Sigmoid colon (tissue), 6 donors: ENCODE measurements at regions not wholly inside any gene's neighbourhood (a gene's known extent, or its start where the extent isn't known, plus 50 kb on each side); places are given as distances from the start of the nearest gene placed in this dataset.

Experiments
- DNase-seq: peaks from one replicate; pipeline ENCODE4 v3.0.0-alpha.2; 2019
- H3K27ac ChIP-seq, 4 donors: fragments of 200-600 bp; sonication (generic); one replicate each; pipeline ENCODE4 v1.5.1; 2016 to 2019; ENCODE audit warnings: mild to moderate bottlenecking in 1 of 4
- H3K27me3 ChIP-seq, 3 donors: fragments of 200-600 bp; sonication (generic); one replicate each; pipeline ENCODE4 v1.5.1; 2019; ENCODE audit warnings: mild to moderate bottlenecking in 1 of 3
- H3K36me3 ChIP-seq, 4 donors: fragments of 200-600 bp; sonication (generic); one replicate each; pipeline ENCODE4 v1.5.1; 2016 to 2019
- H3K4me1 ChIP-seq, 4 donors: fragments of 200-600 bp; sonication (generic); one replicate each; pipeline ENCODE4 v1.5.1; 2017 to 2019
- H3K4me3 ChIP-seq, 4 donors: fragments of 200-600 bp; sonication (generic); one replicate each; pipeline ENCODE4 v1.5.1; 2017 to 2019; ENCODE audit warnings: mild to moderate bottlenecking in 2 of 4, moderate library complexity in 1 of 4
- H3K9me3 ChIP-seq, 4 donors: fragments of 200-600 bp in 3 of 4; sonication (generic) in 3 of 4; one replicate each; pipeline versions ENCODE4 v1.5.1 to v1.6.1; 2013 to 2019
- CTCF ChIP-seq, 4 experiments: fragments of 450-650 bp in 3 of 4; fragments of 200-600 bp in 1 of 4; IDR thresholded peaks; one replicate each; pipeline ENCODE4 v1.5.1; 2016 to 2019; ENCODE audit warnings: antibody characterized with exemption in 4 of 4, mild to moderate bottlenecking in 3 of 4, moderate library complexity in 2 of 4
- EP300 ChIP-seq, 4 donors: sonication (generic); formaldehyde crosslinking; IDR thresholded peaks; one replicate each; pipeline ENCODE4 v1.6.1; 2017; ENCODE audit warnings: antibody characterized with exemption in 4 of 4
- POLR2A ChIP-seq, 2 donors: fragments of 450-650 bp; IDR thresholded peaks; one replicate each; pipeline ENCODE4 v1.6.1; 2016; ENCODE audit warnings: antibody characterized with exemption in 2 of 2, mild to moderate bottlenecking in 2 of 2, moderate library complexity in 2 of 2
- POLR2AphosphoS5 ChIP-seq, 4 donors: sonication (generic); formaldehyde crosslinking; IDR thresholded peaks; one replicate each; pipeline ENCODE4 v1.6.1; 2017; ENCODE audit warnings: antibody characterized with exemption in 4 of 4
- WGBS, 2 donors: extraction: QIAGEN DNeasy Blood & Tissue Kit; methylation state at CpG; one replicate each; pipeline ENCODE4 v1.1.7; 2013; 5-methylcytosine and 5-hydroxymethylcytosine counted together
- intact Hi-C: fragments of 100-400 bp; cut with DNase I; formaldehyde crosslinking; loops from one replicate; pipeline ENCODE4 v1.15.1; 2023
- donor health status: healthy with polysubstance abuse.
- donor health status: healthy.

GRCh38 chr7:125876431-125876830, 946.8 kb upstream of the POT1 start:
- no peak for DNase-seq
- Histone ChIP-seq H3K9me3 (no peaks in the 10 kb centered on the region), H3K36me3 (no peaks in the 10 kb centered on the region), H3K4me3 (no peak overlapping the region), H3K4me1 (no peaks in the 10 kb centered on the region), H3K27me3 (no peaks in the 10 kb centered on the region), H3K27ac (no peak overlapping the region)
- TF ChIP-seq CTCF (IDR thresholded peaks at IDR 0.05) = no peak
- no peak for TF ChIP-seq EP300 (IDR thresholded peaks at IDR 0.05)
- no peak for TF ChIP-seq POLR2A (IDR thresholded peaks at IDR 0.05)
- TF ChIP-seq POLR2AphosphoS5 (IDR thresholded peaks at IDR 0.05) = no peak
- intact Hi-C loops = no loop called here

- Histone ChIP-seq H3K27me3 (no peaks in the 10 kb centered on the region), H3K9me3 (no peaks in the 10 kb centered on the region), H3K36me3 (no peaks in the 10 kb centered on the region), H3K27ac (no peak overlapping the region), H3K4me1 (no peaks in the 10 kb centered on the region), H3K4me3 (no peak overlapping the region)
- TF ChIP-seq CTCF (IDR thresholded peaks at IDR 0.05) (no peak), POLR2AphosphoS5 (IDR thresholded peaks at IDR 0.05) (no peak), POLR2A (IDR thresholded peaks at IDR 0.05) (no peak), EP300 (IDR thresholded peaks at IDR 0.05) (no peak)
- no peak for DNase-seq
- intact Hi-C loops = no loop called here
These were observed 941.8 kb upstream of the POT1 start for GRCh38 chr7:125871431-125871830.

GRCh38 chr7:125857606-125858005, 928.0 kb upstream of the POT1 start:
- no peak overlapping the region for H3K27ac ChIP-seq
- H3K4me3 ChIP-seq = no peak overlapping the region
- no peaks in the 10 kb centered on the region for H3K27me3 ChIP-seq
- no peaks in the 10 kb centered on the region for H3K36me3 ChIP-seq
- DNase-seq = no peak
- intact Hi-C loops = no loop called here
- TF ChIP-seq EP300 (IDR thresholded peaks at IDR 0.05) = no peak
- no peak for TF ChIP-seq POLR2AphosphoS5 (IDR thresholded peaks at IDR 0.05)
- no peak for TF ChIP-seq CTCF (IDR thresholded peaks at IDR 0.05)
- no peak for TF ChIP-seq POLR2A (IDR thresholded peaks at IDR 0.05)
- no peaks in the 10 kb centered on the region for H3K4me1 ChIP-seq
- no peaks in the 10 kb centered on the region for H3K9me3 ChIP-seq
- 74 to 79% methylated on average over 5 of the region's 5 CpGs for whole genome bisulfite sequencing, 2 donors

- Histone ChIP-seq H3K4me1 (no peaks in the 10 kb centered on the region), H3K4me3 (no peak overlapping the region), H3K9me3 (peaks cover 0 to 4% (median 0%) of the 10 kb centered on the region in 4 donors), H3K27me3 (no peaks in the 10 kb centered on the region), H3K36me3 (no peaks in the 10 kb centered on the region), H3K27ac (no peak overlapping the region)
- no peak for DNase-seq
- intact Hi-C loops = no loop called here
- 40 to 73% methylated on average over 2 of the region's 2 CpGs for WGBS, 2 donors
- TF ChIP-seq EP300 (IDR thresholded peaks at IDR 0.05) (no peak), CTCF (IDR thresholded peaks at IDR 0.05) (no peak), POLR2A (IDR thresholded peaks at IDR 0.05) (no peak), POLR2AphosphoS5 (IDR thresholded peaks at IDR 0.05) (no peak)
These were observed 918.5 kb upstream of the POT1 start for GRCh38 chr7:125848157-125848556.

- no peak overlapping the region for H3K27ac ChIP-seq
- no peaks in the 10 kb centered on the region for H3K27me3 ChIP-seq
- H3K9me3 ChIP-seq = peaks cover 0 to 4% (median 0%) of the 10 kb centered on the region in 4 donors
- H3K36me3 ChIP-seq = no peaks in the 10 kb centered on the region
- intact Hi-C loops = no loop called here
- no peaks in the 10 kb centered on the region for H3K4me1 ChIP-seq
- no peak for TF ChIP-seq EP300 (IDR thresholded peaks at IDR 0.05)
- no peak overlapping the region for H3K4me3 ChIP-seq
- 53 to 69% methylated on average over 3 of the region's 3 CpGs for WGBS, 2 donors
- DNase-seq = no peak
These were observed 918.1 kb upstream of the POT1 start for GRCh38 chr7:125847692-125848091.
